Occipital lobe (tissue), 1 donor: ENCODE measurements at regions not wholly inside any gene's neighbourhood (a gene's known extent, or its start where the extent isn't known, plus 50 kb on each side); places are given as distances from the start of the nearest gene placed in this dataset.

Source experiments
- DNase-seq: peaks from one replicate; lab custom pipeline; 2025; lab: John Stamatoyannopoulos, UW

DNA sequence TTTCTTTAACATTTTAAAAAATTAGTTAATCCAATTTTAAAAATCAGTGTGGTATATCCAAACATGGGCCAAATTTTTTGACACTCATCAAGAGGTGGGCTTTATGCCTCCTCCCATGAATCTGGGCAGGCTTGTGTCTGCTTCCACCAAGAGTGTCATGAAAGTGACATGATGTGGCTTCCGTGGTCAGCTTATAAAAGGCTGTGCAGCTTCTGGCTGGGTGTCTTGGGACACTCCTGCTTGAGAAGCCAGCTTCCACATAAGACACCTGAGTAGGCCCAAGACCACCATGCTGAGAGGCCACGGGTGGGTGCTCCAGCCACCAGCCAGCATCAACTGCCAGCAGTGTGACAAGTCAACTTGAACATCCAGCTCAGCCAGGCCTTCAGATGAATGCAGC, 74.3 kb upstream of the RUNX3 start:
- no peak for DNase-seq

- no peak for DNase-seq
These were observed 73.5 kb upstream of the RUNX3 start for GRCh38 chr1:25003457-25004190.

DNA sequence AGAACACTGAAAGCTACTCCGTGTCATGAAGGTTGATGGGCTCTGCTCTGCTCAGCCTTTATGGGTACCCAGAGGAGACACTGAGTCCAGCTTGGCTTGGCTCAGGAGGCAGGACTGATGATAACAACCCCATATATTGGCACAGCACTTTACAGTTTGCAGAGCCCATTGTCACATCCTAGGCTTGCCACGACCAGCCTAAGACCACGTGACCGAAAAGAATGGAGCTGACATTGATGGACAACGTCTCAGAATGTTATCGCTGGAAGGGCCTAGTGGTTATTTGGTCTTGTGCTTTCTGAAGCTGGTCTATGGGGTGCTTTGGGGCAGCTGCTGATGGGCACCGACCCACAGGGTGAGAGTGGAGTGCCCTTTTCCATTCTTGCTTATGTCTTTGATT, 72.9 kb upstream of the RUNX3 start:
- DNase-seq = no peak

- no peak for DNase-seq
These were observed 71.2 kb upstream of the RUNX3 start for GRCh38 chr1:25001125-25001915.

DNA sequence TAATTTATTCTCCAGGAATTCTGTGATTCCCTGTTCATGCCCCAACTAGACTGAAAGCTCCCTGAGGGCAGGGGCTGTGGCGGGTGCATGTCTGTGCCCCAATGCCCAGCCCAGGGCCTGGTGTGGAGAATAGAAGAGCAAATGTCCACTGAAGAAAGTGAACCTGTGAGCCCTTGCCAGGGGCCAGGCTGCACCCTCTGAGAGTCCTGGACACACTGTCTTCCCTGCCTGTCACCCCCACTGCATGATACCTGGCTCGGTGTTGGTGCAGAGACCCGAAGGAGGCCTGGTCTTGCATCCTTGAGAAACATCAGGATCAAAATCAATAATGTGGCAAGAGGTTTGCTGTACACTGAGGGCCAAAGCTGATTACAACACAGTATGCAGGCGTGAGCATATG, 69.8 kb upstream of the RUNX3 start:
- DNase-seq = no peak

DNA sequence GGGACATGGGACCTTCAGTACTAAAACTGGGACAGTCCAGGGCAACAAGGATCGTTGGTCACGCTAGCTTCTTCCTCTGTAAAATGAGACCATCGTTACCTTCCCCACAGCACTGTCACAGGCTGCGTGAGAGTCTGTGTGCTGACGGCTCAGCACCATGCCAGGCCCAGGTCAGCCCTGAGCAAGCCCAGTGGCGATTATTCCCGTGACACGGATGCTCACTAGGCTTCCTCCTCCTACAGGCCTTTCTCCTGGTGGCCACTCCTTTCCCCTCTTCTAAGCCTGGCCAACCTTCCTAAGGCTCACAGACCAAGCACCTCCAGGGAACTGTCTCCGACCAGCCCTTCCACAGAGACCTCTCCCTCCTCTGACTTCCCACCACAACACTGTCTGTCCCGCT, 69.3 kb upstream of the RUNX3 start:
- no peak for DNase-seq

DNA sequence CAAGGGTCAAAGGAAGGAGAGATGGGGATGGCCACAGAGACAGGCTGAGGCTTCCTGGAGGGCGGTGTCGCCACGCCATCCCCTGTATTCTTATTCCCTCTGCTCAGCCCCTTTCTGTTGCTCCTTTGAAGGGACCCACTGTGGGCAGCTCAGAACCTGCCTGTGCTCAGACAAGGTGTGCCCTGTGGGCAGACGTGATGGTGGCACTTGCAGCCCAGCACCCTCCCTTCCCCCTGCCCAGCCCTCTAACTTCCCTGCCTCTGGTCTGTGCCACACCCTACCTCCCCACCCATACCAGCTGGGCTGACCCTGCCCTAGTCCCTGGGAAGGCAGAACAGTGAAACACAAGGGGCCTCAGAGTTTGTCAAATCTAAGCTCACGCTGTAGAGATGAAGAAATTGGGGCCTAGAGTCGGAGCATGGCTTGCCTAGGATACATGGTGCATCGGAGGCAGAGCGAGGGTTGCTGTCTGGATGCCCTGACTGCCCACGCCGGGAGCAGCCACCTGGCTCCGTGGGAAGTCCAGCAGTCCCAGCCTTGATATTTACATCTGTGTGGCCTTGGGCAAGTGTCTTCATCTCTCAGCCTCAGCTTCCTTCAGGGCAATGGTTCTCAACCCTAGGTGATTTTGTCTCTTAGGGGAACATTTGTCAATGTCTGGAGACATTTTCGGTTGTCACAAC, 68.6 kb upstream of the RUNX3 start:
- DNase-seq = no peak

DNA sequence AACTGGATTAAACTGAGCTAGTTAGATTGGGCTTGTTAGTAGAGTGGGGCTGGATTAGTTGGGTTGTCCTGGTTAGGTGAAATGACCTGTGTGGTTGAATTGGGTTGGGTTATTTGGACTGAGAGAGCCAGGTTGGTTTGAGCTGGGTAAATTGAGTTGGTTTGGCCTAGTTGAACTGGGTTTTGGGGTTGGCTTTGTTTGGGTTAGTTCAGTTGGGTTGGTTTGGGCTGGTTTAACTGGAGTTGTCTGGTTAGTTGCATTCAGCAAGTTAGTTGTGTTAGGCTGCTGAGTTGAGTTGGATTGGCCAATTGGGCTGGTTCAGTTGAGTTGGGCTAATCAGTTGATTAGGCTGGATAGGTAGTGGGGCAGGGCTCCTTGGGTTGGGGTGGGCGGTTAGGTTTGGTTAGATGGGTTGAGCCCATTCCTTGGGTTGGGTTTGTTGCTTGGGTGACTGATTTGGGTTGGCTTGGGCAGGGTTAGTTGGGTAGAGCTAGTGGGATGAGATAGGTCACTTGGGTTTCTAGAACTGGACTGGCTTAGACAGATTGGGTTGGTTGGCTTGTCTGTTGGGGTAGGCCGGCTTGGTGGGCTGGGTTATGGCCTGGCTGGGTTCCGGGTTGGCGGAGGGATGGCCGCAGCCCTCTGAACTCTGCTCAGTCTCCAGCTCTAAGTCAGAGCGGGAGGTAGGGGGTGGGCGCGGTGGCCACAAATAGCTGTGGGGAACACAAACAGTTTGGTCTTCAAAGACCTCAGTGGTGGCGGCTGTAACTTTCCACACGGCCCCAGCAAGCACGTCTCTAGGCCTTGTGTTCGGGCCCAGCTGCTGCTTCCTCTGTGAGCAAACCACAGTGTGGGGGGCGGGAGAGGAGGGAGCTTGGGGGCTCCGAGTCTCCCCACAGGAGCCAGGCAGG, 67.2 kb upstream of the RUNX3 start:
- DNase-seq = no peak

DNA sequence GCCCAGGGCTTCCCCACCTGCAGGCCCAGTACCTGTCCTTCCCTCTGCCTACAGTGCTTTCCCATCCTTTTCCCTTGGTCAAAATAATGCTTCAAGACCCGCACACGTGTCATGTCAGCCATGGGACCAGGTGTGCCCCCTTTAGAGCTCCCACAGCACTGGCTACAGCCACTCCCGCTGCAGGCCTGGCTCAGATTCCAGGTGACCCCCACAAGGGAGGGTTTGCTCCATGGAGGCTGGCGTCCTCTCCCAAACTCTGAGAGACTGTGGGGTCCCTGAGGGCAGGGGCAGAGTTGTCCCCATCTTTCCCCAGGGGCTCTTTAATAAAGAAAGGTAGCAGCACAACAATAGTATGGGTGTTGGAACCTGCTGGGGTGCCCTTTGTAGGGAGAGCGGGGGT, 66.4 kb upstream of the RUNX3 start:
- no peak for DNase-seq

- no peak for DNase-seq
These were observed 65.6 kb upstream of the RUNX3 start for GRCh38 chr1:24995661-24996060.

DNA sequence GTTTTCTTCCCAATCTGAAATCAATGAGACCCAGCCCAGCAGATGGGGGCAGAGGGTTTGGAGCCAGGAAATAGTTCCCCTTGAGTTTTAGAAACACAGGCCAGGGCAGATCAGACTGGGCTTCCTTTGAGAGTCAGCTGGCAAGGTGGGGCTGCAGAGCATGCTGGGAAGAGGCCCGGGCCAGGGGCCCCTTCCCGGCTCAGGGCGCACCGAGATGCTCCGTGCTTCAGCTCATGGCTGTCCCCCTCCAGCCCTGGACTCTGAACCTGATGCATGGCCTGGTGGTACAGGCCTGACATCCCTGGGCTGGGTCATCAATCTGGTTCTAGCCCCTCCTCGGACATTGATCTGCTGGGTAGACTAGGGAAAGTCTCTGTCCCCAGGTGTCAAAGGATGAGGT, 65.1 kb upstream of the RUNX3 start:
- DNase-seq = no peak

- DNase-seq = no peak
These were observed 64.0 kb upstream of the RUNX3 start for GRCh38 chr1:24993871-24994580.

DNA sequence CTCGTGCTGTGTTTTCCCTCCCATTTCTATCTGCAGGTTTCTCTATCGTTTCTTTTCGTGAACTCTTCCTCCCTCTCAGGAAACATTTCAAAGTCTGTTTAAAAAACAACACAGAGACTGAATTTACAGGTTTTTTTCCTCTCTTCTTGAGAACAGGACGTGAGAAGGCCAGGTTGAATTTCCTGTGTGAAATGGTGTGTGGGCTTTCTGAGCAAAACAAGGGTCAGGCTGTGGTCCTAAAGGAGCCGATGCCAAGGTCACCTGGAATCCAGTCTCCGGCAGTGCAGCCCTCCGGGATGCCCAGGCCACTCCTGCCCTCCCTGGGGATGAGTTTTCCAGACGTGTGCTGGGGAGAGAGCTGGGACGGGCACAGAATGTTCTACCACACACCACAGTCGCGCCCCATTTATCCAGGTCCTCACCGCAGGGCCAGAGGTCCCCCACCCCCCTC, 62.7 kb upstream of the RUNX3 start:
- no peak for DNase-seq

- DNase-seq = no peak
These were observed 62.2 kb upstream of the RUNX3 start for GRCh38 chr1:24992124-24992760.

GRCh38 chr1:24991697-24992096, 61.6 kb upstream of the RUNX3 start:
- no peak for DNase-seq

- no peak for DNase-seq
These were observed 60.9 kb upstream of the RUNX3 start for GRCh38 chr1:24990779-24991641.

DNA sequence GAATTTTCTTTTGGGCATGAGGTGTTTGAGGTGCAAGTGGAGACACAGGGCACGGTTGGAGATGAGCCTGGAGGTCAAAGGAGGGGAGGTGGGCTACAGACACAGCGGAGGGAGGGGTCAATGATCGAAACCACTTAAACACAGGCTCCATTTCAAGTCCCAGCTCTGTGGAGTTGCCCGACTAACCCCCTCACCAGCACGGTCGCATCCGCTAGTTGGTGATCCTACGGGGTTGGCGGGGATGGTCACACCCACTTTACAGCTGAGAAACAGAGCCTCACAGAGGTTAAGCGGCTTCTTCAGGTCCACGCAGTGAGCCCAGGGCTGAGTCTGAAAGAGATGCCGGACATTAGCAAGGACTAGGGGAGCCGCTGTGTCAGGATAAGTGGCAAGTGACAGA, 60.1 kb upstream of the RUNX3 start:
- no peak for DNase-seq

GRCh38 chr1:24989082-24989481, 59.0 kb upstream of the RUNX3 start:
- no peak for DNase-seq

- DNase-seq = no peak
These were observed 58.5 kb upstream of the RUNX3 start for GRCh38 chr1:24988558-24988912.
